Neutrophil (primary cell): ENCODE measurements at regions not wholly inside any gene's neighbourhood (a gene's known extent, or its start where the extent isn't known, plus 50 kb on each side); places are given as distances from the start of the nearest gene placed in this dataset.

Source experiments
- H3K27ac ChIP-seq: fragments of 200-600 bp; sonication (generic); 2 replicates; pipeline ENCODE4 v1.5.1; 2016; ENCODE audit warnings: mild to moderate bottlenecking, moderate library complexity
- H3K27me3 ChIP-seq: fragments of 200-600 bp; sonication (generic); 2 replicates; pipeline ENCODE4 v1.6.0; 2016; ENCODE audit warnings: mild to moderate bottlenecking
- H3K36me3 ChIP-seq: fragments of 200-600 bp; sonication (generic); 2 replicates; pipeline ENCODE4 v1.5.1; 2017
- H3K4me1 ChIP-seq, 2 experiments: fragments of 200-600 bp in 1 of 2; sonication (generic) in 1 of 2; 1 replicate in 1 of 2; 2 replicates in 1 of 2; pipeline versions ENCODE4 v1.5.1 to v1.6.1; 2013 to 2016; ENCODE audit warnings: low read depth in 1 of 2, low read length in 1 of 2, mild to moderate bottlenecking in 1 of 2, moderate library complexity in 1 of 2; ENCODE audit not compliant: control insufficient read depth in 1 of 2, insufficient read depth in 1 of 2
- H3K4me3 ChIP-seq, 2 experiments: fragments of 200-600 bp in 1 of 2; sonication (generic) in 1 of 2; 1 replicate in 1 of 2; 2 replicates in 1 of 2; pipeline ENCODE4 v1.5.1; 2013 to 2016; ENCODE audit warnings: low read depth in 1 of 2, low read length in 1 of 2, mild to moderate bottlenecking in 1 of 2, moderate library complexity in 1 of 2
- H3K9me3 ChIP-seq: fragments of 200-600 bp; sonication (generic); 2 replicates; pipeline ENCODE4 v1.5.1; 2016
- TF ChIP-seq, protein P1 (sequence below): fragments of 200-600 bp; sonication (generic); IDR thresholded peaks from 2 replicates; pipeline ENCODE4 v1.5.1; 2016; ENCODE audit warnings: antibody characterized with exemption

- no peaks in the 10 kb centered on the region for H3K27me3 ChIP-seq
- H3K4me1 ChIP-seq = peaks cover 5 to 13% of the 10 kb centered on the region in 2 experiments
- TF ChIP-seq, protein P1, sequence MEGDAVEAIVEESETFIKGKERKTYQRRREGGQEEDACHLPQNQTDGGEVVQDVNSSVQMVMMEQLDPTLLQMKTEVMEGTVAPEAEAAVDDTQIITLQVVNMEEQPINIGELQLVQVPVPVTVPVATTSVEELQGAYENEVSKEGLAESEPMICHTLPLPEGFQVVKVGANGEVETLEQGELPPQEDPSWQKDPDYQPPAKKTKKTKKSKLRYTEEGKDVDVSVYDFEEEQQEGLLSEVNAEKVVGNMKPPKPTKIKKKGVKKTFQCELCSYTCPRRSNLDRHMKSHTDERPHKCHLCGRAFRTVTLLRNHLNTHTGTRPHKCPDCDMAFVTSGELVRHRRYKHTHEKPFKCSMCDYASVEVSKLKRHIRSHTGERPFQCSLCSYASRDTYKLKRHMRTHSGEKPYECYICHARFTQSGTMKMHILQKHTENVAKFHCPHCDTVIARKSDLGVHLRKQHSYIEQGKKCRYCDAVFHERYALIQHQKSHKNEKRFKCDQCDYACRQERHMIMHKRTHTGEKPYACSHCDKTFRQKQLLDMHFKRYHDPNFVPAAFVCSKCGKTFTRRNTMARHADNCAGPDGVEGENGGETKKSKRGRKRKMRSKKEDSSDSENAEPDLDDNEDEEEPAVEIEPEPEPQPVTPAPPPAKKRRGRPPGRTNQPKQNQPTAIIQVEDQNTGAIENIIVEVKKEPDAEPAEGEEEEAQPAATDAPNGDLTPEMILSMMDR = no peak
- no peak overlapping the region for H3K27ac ChIP-seq
- no peaks in the 10 kb centered on the region for H3K9me3 ChIP-seq
- H3K36me3 ChIP-seq = no peaks in the 10 kb centered on the region
- no peak overlapping the region for H3K4me3 ChIP-seq
These were observed 610.6 kb upstream of the DIPK2B start for GRCh38 chrX:45811326-45811725.

- Histone ChIP-seq H3K9me3 (no peaks in the 10 kb centered on the region), H3K36me3 (no peaks in the 10 kb centered on the region), H3K4me1 (peaks cover 8 to 17% of the 10 kb centered on the region in 2 experiments), H3K27me3 (no peaks in the 10 kb centered on the region), H3K27ac (no peak overlapping the region), H3K4me3 (no peak overlapping the region)
- TF ChIP-seq, protein P1 = no peak
These were observed 607.1 kb upstream of the DIPK2B start for GRCh38 chrX:45807572-45808425.

DNA sequence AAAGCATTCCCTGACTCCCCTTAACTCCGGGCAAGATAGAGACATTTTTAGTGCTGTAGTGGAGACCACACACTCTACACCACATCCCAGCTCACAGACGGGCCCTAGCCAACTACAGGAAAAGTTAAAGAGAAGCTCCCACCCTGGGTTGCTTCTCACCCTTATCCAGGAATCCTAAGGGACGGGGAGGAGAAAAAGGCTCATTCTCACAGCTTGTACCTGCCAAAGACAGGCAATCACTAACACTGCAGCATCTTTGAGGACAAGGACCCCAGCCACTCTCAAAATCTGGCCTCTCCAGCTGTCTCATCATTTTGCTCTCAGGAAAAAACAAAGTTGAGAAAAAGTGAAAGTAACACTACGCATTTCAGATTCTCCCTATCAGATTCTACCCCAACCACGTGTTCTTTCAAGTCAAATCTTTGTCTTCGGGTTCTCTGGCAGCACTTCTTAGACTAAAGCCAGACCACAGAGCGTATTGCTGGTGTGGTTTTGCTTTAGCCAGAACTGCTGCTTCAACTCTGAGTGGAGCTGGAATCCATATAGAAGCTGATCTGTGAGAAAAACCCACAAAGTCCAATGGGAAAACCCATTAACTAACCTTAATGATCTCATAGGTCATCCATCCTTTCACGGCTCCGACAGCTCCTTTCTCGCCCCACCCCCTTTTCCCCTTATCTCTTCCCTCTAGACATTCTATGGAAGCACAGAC is 605.9 kb upstream of the DIPK2B start:
- peak overlapping the region; percentile 19 to 35 for H3K4me3 ChIP-seq
- no peak overlapping the region for H3K27ac ChIP-seq
- H3K36me3 ChIP-seq = no peaks in the 10 kb centered on the region
- H3K9me3 ChIP-seq = no peaks in the 10 kb centered on the region
- no peaks in the 10 kb centered on the region for H3K27me3 ChIP-seq
- H3K4me1 ChIP-seq = peaks cover 8 to 18% of the 10 kb centered on the region in 2 experiments
- TF ChIP-seq, protein P1 = no peak

DNA sequence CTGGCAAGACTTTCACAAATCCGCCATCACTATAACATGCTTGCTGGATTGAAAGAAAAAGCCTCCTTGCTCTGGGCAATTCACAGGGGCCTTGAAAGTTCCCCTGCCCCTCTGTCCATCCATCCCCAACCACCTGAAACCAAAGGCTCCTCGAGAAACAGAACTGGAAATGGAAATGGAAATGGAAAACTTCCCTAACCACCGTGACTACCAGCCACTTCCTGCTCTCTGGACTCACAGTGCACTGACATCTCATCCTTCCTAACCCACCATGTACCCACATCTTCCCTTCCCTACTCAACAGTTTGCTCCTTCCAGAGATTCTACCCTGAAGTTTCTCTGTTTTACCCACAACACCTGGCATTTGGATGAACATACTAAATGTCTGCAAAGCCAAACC is 603.6 kb upstream of the DIPK2B start:
- no peak overlapping the region for H3K27ac ChIP-seq
- no peaks in the 10 kb centered on the region for H3K36me3 ChIP-seq
- H3K4me3 ChIP-seq = no peak overlapping the region
- H3K27me3 ChIP-seq = no peaks in the 10 kb centered on the region
- H3K9me3 ChIP-seq = no peaks in the 10 kb centered on the region
- TF ChIP-seq, protein P1 = no peak
- H3K4me1 ChIP-seq = peaks cover 16 to 29% of the 10 kb centered on the region in 2 experiments

DNA sequence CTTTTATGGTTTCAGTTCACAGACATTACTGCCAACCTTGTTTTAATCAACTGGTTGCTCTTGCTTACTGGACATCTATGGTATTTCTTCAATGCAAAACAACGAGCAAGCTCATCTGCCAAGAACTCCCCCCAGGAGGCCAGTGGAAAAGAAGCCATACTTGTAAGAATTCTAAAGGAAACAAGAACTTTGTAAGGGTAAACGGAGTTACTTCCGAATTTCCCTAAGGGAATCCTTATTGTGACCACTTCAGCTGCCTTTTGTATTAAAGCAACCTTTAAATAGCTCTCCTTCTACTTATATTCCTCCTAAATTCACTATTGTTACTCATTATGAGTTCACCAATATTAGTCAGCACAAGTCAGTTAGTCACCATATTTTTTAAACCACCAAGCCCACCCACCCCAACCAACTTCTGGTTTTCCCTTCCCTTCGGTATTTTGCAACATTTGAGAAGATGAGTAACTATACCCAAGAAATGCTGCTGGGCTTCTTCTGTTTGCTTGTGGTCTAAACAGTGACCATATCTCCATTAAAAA is 602.8 kb upstream of the DIPK2B start:
- H3K4me1 ChIP-seq = peaks cover 16 to 29% of the 10 kb centered on the region in 2 experiments
- no peaks in the 10 kb centered on the region for H3K27me3 ChIP-seq
- TF ChIP-seq, protein P1 = no peak
- H3K36me3 ChIP-seq = no peaks in the 10 kb centered on the region
- no peak overlapping the region for H3K27ac ChIP-seq
- no peaks in the 10 kb centered on the region for H3K9me3 ChIP-seq
- no peak overlapping the region for H3K4me3 ChIP-seq
